Transverse colon (tissue), 3 donors: ENCODE measurements at regions not wholly inside any gene's neighbourhood (a gene's known extent, or its start where the extent isn't known, plus 50 kb on each side); places are given as distances from the start of the nearest gene placed in this dataset.

Source experiments
- CTCF ChIP-seq, 5 experiments: fragments of 200-600 bp in 3 of 5; fragments of 450-650 bp in 2 of 5; sonication (generic) in 3 of 5; IDR thresholded peaks; 1 replicate in 2 of 5; 2 replicates in 3 of 5; pipeline ENCODE4 v1.5.1; 2016 to 2017; ENCODE audit warnings: antibody characterized with exemption in 5 of 5, inconsistent platforms in 3 of 5, mild to moderate bottlenecking in 2 of 5, moderate library complexity in 1 of 5
- EP300 ChIP-seq: sonication (generic); formaldehyde crosslinking; IDR thresholded peaks from one replicate; pipeline ENCODE4 v1.6.1; 2017; ENCODE audit warnings: antibody characterized with exemption, low read depth
- POLR2A ChIP-seq: fragments of 450-650 bp; IDR thresholded peaks from one replicate; pipeline ENCODE4 v1.6.1; 2016; ENCODE audit warnings: antibody characterized with exemption, mild to moderate bottlenecking, moderate library complexity

DNA sequence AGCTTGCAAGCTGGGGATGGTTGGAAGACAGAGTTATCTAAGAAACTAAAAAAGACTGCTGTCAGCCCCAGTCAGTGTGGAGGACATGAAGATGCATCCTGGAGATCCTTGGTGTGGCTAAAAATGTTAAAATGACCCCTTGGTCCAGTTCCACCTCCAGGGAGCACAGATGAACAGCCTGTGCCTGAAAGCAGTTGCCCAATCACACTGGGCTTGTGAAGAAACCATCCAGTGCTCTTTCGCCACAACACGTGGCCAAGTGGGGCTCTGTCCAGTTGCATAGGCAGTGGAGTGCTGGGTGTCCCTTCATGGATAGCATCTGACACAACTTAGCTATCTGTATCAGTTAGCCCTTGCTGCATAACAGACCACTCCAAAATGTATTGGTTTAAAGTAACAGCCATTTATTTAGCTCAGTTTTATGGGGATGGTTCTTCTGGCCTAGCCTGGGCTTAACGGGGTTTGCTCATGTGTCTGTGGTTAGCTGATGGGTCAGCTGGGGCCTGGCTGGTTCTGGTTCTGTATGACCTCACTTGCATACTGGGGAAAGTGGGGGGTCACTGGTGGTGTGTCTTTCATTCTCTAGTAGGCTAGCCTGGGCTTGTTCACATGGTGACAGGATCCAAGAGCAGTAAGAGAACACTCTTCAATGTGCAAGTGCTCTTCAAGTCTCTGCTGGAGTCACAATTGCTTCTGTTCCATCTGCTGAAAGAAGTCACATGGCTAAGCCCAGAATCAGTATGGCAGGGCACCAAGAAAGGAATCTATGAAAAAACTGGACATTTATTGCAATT, 226.2 kb downstream of the PDCD6IP start:
- TF ChIP-seq CTCF (IDR thresholded peaks at IDR 0.05) = no peak
- TF ChIP-seq POLR2A = no peak
- TF ChIP-seq EP300 = no peak
